ENCODE measurements at regions not wholly inside any gene's neighbourhood (a gene's known extent, or its start where the extent isn't known, plus 50 kb on each side); places are given as distances from the start of the nearest gene placed in this dataset.

- no peaks in the 10 kb centered on the region for H3K27me3 Mint-ChIP-seq
- H3K4me1 Mint-ChIP-seq (ENCODE audit: low read depth) = peaks cover 19% of the 10 kb centered on the region
- no peaks in the 10 kb centered on the region for H3K36me3 Mint-ChIP-seq (ENCODE audit: low read depth)
- H3K9me3 Mint-ChIP-seq = no peaks in the 10 kb centered on the region
- intact Hi-C loops (cut with micrococcal nuclease) = loop anchor here (10.0 kb wide), 1 partner anchor 71 kb away; no protein-coding TSS in a partner anchor
- H3K4me3 Mint-ChIP-seq = no peak overlapping the region
- H3K27ac Mint-ChIP-seq = peak overlapping the region; percentile 87
Measured at GRCh38 chr14:42854061-42854460, 1247.4 kb downstream of the LRFN5 start.

GRCh38 chr14:42848652-42849051 lies 1242.0 kb downstream of the LRFN5 start:
- Mint-ChIP-seq H3K27me3 (no peaks in the 10 kb centered on the region), H3K27ac (no peak overlapping the region)

GRCh38 chr14:42814817-42815216 lies 1208.1 kb downstream of the LRFN5 start:
- no peaks in the 10 kb centered on the region for H3K36me3 Mint-ChIP-seq (ENCODE audit: low read depth)
- H3K9me3 Mint-ChIP-seq = peaks cover 9% of the 10 kb centered on the region
- no peak overlapping the region for H3K4me3 Mint-ChIP-seq
- H3K4me1 Mint-ChIP-seq (ENCODE audit: low read depth) = no peaks in the 10 kb centered on the region
- H3K27ac Mint-ChIP-seq = no peak overlapping the region
- H3K27me3 Mint-ChIP-seq = no peaks in the 10 kb centered on the region
- intact Hi-C loops (cut with micrococcal nuclease) = no loop called here

More at GRCh38 chr14:42848652-42849051, 1242.0 kb downstream of the LRFN5 start:
- intact Hi-C loops (cut with micrococcal nuclease) = no loop called here
- Mint-ChIP-seq H3K36me3 (ENCODE audit: low read depth) (no peaks in the 10 kb centered on the region), H3K4me1 (ENCODE audit: low read depth) (peaks cover 5% of the 10 kb centered on the region), H3K9me3 (peaks cover 31% of the 10 kb centered on the region), H3K4me3 (no peak overlapping the region)

GRCh38 chr14:42806909-42807315 lies 1200.2 kb downstream of the LRFN5 start:
- Mint-ChIP-seq H3K9me3 (peaks cover 14% of the 10 kb centered on the region), H3K4me1 (ENCODE audit: low read depth) (peaks cover 5% of the 10 kb centered on the region), H3K27me3 (no peaks in the 10 kb centered on the region), H3K4me3 (no peak overlapping the region), H3K36me3 (ENCODE audit: low read depth) (no peaks in the 10 kb centered on the region), H3K27ac (no peak overlapping the region)
- intact Hi-C loops (cut with micrococcal nuclease) = no loop called here

- Mint-ChIP-seq H3K36me3 (ENCODE audit: low read depth) (no peaks in the 10 kb centered on the region), H3K27ac (no peak overlapping the region), H3K9me3 (peaks cover 24% of the 10 kb centered on the region), H3K27me3 (no peaks in the 10 kb centered on the region), H3K4me3 (no peak overlapping the region), H3K4me1 (ENCODE audit: low read depth) (peaks cover 5% of the 10 kb centered on the region)
- intact Hi-C loops (cut with micrococcal nuclease) = no loop called here
Measured at GRCh38 chr14:42804141-42804540, 1197.5 kb downstream of the LRFN5 start.

- peaks cover 42% of the 10 kb centered on the region for H3K9me3 Mint-ChIP-seq
- no peak overlapping the region for H3K4me3 Mint-ChIP-seq
- intact Hi-C loops (cut with micrococcal nuclease) = no loop called here
- peaks cover 5% of the 10 kb centered on the region for H3K4me1 Mint-ChIP-seq (ENCODE audit: low read depth)
- H3K27me3 Mint-ChIP-seq = no peaks in the 10 kb centered on the region
- H3K36me3 Mint-ChIP-seq (ENCODE audit: low read depth) = no peaks in the 10 kb centered on the region
- no peak overlapping the region for H3K27ac Mint-ChIP-seq
Measured at GRCh38 chr14:42802346-42802745, 1195.7 kb downstream of the LRFN5 start.

- H3K4me1 Mint-ChIP-seq (ENCODE audit: low read depth) = no peaks in the 10 kb centered on the region
- no peaks in the 10 kb centered on the region for H3K27me3 Mint-ChIP-seq
- H3K4me3 Mint-ChIP-seq = no peak overlapping the region
- H3K9me3 Mint-ChIP-seq = peaks cover 21% of the 10 kb centered on the region
- H3K36me3 Mint-ChIP-seq (ENCODE audit: low read depth) = no peaks in the 10 kb centered on the region
- intact Hi-C loops (cut with micrococcal nuclease) = no loop called here
- no peak overlapping the region for H3K27ac Mint-ChIP-seq
Measured at GRCh38 chr14:42792166-42792565, 1185.5 kb downstream of the LRFN5 start.

- no peaks in the 10 kb centered on the region for H3K4me1 Mint-ChIP-seq (ENCODE audit: low read depth)
- intact Hi-C loops (cut with micrococcal nuclease) = no loop called here
- H3K27ac Mint-ChIP-seq = no peak overlapping the region
Measured at GRCh38 chr14:42782754-42783153, 1176.1 kb downstream of the LRFN5 start.

GRCh38 chr14:42778984-42779383 lies 1172.3 kb downstream of the LRFN5 start:
- intact Hi-C loops (cut with micrococcal nuclease) = no loop called here
- Mint-ChIP-seq H3K27ac (no peak overlapping the region), H3K27me3 (no peaks in the 10 kb centered on the region), H3K4me1 (ENCODE audit: low read depth) (no peaks in the 10 kb centered on the region), H3K4me3 (no peak overlapping the region), H3K36me3 (ENCODE audit: low read depth) (no peaks in the 10 kb centered on the region), H3K9me3 (peaks cover 9% of the 10 kb centered on the region)

More at GRCh38 chr14:42782754-42783153, 1176.1 kb downstream of the LRFN5 start:
- peaks cover 24% of the 10 kb centered on the region for H3K9me3 Mint-ChIP-seq
- no peaks in the 10 kb centered on the region for H3K36me3 Mint-ChIP-seq (ENCODE audit: low read depth)
- H3K4me3 Mint-ChIP-seq = no peak overlapping the region
- H3K27me3 Mint-ChIP-seq = no peaks in the 10 kb centered on the region

- no peak overlapping the region for H3K4me3 Mint-ChIP-seq
- H3K4me1 Mint-ChIP-seq (ENCODE audit: low read depth) = no peaks in the 10 kb centered on the region
- H3K9me3 Mint-ChIP-seq = no peaks in the 10 kb centered on the region
- H3K27ac Mint-ChIP-seq = no peak overlapping the region
- H3K36me3 Mint-ChIP-seq (ENCODE audit: low read depth) = no peaks in the 10 kb centered on the region
- no peaks in the 10 kb centered on the region for H3K27me3 Mint-ChIP-seq
- intact Hi-C loops (cut with micrococcal nuclease) = no loop called here
Measured at GRCh38 chr14:42750771-42751170, 1144.1 kb downstream of the LRFN5 start.

GRCh38 chr14:42742084-42742483 lies 1135.4 kb downstream of the LRFN5 start:
- intact Hi-C loops (cut with micrococcal nuclease) = no loop called here
- Mint-ChIP-seq H3K9me3 (peaks cover 16% of the 10 kb centered on the region), H3K4me3 (no peak overlapping the region), H3K27me3 (no peaks in the 10 kb centered on the region), H3K27ac (no peak overlapping the region), H3K36me3 (ENCODE audit: low read depth) (no peaks in the 10 kb centered on the region), H3K4me1 (ENCODE audit: low read depth) (no peaks in the 10 kb centered on the region)

- Mint-ChIP-seq H3K9me3 (peaks cover 24% of the 10 kb centered on the region), H3K27ac (no peak overlapping the region), H3K27me3 (no peaks in the 10 kb centered on the region), H3K4me1 (ENCODE audit: low read depth) (no peaks in the 10 kb centered on the region), H3K4me3 (no peak overlapping the region), H3K36me3 (ENCODE audit: low read depth) (no peaks in the 10 kb centered on the region)
- intact Hi-C loops (cut with micrococcal nuclease) = no loop called here
Measured at GRCh38 chr14:42736408-42736807, 1129.7 kb downstream of the LRFN5 start.

GRCh38 chr14:42734041-42734440 lies 1127.4 kb downstream of the LRFN5 start:
- intact Hi-C loops (cut with micrococcal nuclease) = no loop called here
- H3K27ac Mint-ChIP-seq = no peak overlapping the region
- H3K4me3 Mint-ChIP-seq = no peak overlapping the region
- H3K9me3 Mint-ChIP-seq = peaks cover 13% of the 10 kb centered on the region
- H3K27me3 Mint-ChIP-seq = no peaks in the 10 kb centered on the region
- no peaks in the 10 kb centered on the region for H3K36me3 Mint-ChIP-seq (ENCODE audit: low read depth)
- H3K4me1 Mint-ChIP-seq (ENCODE audit: low read depth) = no peaks in the 10 kb centered on the region

GRCh38 chr14:42732005-42732404 lies 1125.3 kb downstream of the LRFN5 start:
- no peak overlapping the region for H3K27ac Mint-ChIP-seq
- H3K4me1 Mint-ChIP-seq (ENCODE audit: low read depth) = no peaks in the 10 kb centered on the region
- intact Hi-C loops (cut with micrococcal nuclease) = no loop called here
- no peaks in the 10 kb centered on the region for H3K36me3 Mint-ChIP-seq (ENCODE audit: low read depth)
- H3K27me3 Mint-ChIP-seq = no peaks in the 10 kb centered on the region
- no peak overlapping the region for H3K4me3 Mint-ChIP-seq
- peaks cover 20% of the 10 kb centered on the region for H3K9me3 Mint-ChIP-seq

- no peak overlapping the region for H3K27ac Mint-ChIP-seq
- H3K36me3 Mint-ChIP-seq (ENCODE audit: low read depth) = no peaks in the 10 kb centered on the region
- H3K9me3 Mint-ChIP-seq = peaks cover 22% of the 10 kb centered on the region
- intact Hi-C loops (cut with micrococcal nuclease) = no loop called here
- H3K4me1 Mint-ChIP-seq (ENCODE audit: low read depth) = no peaks in the 10 kb centered on the region
- no peak overlapping the region for H3K4me3 Mint-ChIP-seq
- no peaks in the 10 kb centered on the region for H3K27me3 Mint-ChIP-seq
Measured at GRCh38 chr14:42731480-42731879, 1124.8 kb downstream of the LRFN5 start.

Data from dendritic cell treated with granulocyte-macrophage colony-stimulating factor and Interleukin-4, amounts not matched to agents 40 ng/mL and 50 ng/mL, for 4 days (primary cell).